Esophagus squamous epithelium (tissue), 4 donors: ENCODE measurements at regions not wholly inside any gene's neighbourhood (a gene's known extent, or its start where the extent isn't known, plus 50 kb on each side); places are given as distances from the start of the nearest gene placed in this dataset.

Experiments
- POLR2A ChIP-seq, 4 donors: fragments of 450-650 bp; IDR thresholded peaks; one replicate each; pipeline ENCODE4 v1.6.1; 2017; ENCODE audit warnings: antibody characterized with exemption in 4 of 4, mild to moderate bottlenecking in 4 of 4, moderate library complexity in 3 of 4
- TF ChIP-seq, protein P1 (sequence below), 6 experiments: fragments of 450-650 bp in 4 of 6; fragments of 200-600 bp in 2 of 6; sonication (generic) in 2 of 6; IDR thresholded peaks; one replicate each; pipeline ENCODE4 v1.5.1; 2016 to 2019; ENCODE audit warnings: antibody characterized with exemption in 6 of 6, mild to moderate bottlenecking in 4 of 6, moderate library complexity in 4 of 6

DNA sequence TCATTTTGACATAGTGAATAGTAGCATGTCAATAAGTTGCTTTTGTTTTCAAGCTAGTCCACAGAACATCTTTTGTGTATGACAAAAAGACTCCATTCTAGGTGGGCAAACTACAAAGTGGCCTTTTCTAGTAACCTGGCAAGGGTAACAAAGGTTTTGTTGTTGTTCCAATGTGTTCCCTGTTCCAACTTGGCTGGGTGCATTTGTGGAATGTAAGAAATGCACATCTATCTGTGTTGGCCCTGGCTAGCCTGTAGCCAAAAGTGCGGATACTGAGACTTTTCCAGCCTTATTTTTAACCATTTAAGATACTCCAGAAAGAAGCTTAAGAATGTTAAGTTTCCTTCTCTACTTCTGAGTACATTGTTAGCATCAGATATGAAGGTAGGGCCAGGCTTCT, 118.7 kb upstream of the CHRDL1 start:
- TF ChIP-seq, protein P1, sequence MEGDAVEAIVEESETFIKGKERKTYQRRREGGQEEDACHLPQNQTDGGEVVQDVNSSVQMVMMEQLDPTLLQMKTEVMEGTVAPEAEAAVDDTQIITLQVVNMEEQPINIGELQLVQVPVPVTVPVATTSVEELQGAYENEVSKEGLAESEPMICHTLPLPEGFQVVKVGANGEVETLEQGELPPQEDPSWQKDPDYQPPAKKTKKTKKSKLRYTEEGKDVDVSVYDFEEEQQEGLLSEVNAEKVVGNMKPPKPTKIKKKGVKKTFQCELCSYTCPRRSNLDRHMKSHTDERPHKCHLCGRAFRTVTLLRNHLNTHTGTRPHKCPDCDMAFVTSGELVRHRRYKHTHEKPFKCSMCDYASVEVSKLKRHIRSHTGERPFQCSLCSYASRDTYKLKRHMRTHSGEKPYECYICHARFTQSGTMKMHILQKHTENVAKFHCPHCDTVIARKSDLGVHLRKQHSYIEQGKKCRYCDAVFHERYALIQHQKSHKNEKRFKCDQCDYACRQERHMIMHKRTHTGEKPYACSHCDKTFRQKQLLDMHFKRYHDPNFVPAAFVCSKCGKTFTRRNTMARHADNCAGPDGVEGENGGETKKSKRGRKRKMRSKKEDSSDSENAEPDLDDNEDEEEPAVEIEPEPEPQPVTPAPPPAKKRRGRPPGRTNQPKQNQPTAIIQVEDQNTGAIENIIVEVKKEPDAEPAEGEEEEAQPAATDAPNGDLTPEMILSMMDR (IDR thresholded peaks at IDR 0.05) = no peak
- no peak for TF ChIP-seq POLR2A (IDR thresholded peaks at IDR 0.05)
